GM12865 (cell line): ENCODE measurements at regions not wholly inside any gene's neighbourhood (a gene's known extent, or its start where the extent isn't known, plus 50 kb on each side); places are given as distances from the start of the nearest gene placed in this dataset.
"Not testable (repeated sequence)": the region's sequence is repeated elsewhere in the genome, so short reads cannot be mapped to it uniquely, and the experiment has no call there.

Experiments used
- DNase-seq: peaks from one replicate; pipeline ENCODE4 v3.0.0; 2010; ENCODE audit warnings: low read depth
- H3K4me3 ChIP-seq: 2 replicates; pipeline ENCODE4 v1.5.1; 2011; ENCODE audit warnings: mild to moderate bottlenecking, low read depth, low read length, control low read depth
- TF ChIP-seq, protein P1 (sequence below): IDR thresholded peaks from 2 replicates; pipeline ENCODE4 v1.5.1; 2011; ENCODE audit warnings: low read length, control low read depth, low read depth, inconsistent platforms; ENCODE audit not compliant: insufficient read depth; ENCODE audit errors: missing control alignments

DNA sequence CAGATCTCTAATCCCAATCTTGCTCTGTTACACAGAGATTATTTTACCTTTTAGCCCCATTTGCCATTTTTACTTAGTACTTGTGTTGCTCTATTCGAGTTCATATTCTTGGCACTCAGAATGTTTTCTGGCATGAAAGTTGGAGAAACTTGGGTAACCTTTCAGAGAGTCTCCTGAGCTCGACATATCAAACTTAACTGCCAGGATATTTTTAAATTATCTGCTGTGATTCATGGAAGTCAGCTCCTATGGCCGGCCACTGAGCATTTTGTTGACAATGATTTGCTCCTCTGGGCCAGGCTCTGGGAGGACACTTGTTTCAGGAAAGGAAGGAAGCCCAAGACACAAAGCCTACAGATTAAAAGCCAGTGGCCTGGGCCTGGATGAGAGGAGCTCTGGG is 396.7 kb downstream of the TNS3 start:
- TF ChIP-seq, protein P1, sequence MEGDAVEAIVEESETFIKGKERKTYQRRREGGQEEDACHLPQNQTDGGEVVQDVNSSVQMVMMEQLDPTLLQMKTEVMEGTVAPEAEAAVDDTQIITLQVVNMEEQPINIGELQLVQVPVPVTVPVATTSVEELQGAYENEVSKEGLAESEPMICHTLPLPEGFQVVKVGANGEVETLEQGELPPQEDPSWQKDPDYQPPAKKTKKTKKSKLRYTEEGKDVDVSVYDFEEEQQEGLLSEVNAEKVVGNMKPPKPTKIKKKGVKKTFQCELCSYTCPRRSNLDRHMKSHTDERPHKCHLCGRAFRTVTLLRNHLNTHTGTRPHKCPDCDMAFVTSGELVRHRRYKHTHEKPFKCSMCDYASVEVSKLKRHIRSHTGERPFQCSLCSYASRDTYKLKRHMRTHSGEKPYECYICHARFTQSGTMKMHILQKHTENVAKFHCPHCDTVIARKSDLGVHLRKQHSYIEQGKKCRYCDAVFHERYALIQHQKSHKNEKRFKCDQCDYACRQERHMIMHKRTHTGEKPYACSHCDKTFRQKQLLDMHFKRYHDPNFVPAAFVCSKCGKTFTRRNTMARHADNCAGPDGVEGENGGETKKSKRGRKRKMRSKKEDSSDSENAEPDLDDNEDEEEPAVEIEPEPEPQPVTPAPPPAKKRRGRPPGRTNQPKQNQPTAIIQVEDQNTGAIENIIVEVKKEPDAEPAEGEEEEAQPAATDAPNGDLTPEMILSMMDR = no peak
- no peak for DNase-seq
- H3K4me3 ChIP-seq = no peak overlapping the region

DNA sequence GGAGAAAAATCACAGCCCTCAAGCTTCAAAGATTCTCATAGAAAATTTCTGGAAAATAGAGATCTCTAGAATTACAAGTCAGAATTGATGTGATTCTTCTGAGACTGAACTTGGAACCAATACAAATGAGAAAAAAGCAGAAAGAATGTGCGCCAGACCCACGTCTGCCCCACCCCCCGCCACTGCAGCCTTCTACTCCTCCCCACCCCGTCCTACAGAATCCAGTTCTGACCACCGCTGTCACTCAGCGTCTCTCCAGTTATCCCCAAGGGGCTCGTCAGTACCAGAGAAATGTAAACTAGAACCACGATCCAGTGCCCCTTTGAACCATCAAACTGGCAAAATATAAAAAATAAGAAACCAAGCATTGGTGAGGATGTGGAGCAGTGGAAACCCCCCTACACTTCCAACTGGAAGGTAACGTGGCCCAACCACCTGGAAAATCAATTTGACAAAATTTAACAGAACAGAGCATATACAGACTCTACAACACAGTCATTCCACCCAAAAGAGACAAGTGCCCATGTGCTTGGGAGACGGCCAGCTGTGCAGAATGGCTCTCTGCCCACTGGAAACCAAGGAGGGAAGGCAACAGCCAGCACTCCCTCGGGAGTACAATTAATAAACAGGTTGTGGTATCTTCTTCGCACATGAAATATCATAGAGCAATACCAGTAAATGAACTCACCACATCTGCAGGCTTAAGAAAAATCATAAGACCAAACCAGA is 397.9 kb downstream of the TNS3 start:
- H3K4me3 ChIP-seq = no peak overlapping the region
- no peak for DNase-seq
- TF ChIP-seq, protein P1 = no peak

DNA sequence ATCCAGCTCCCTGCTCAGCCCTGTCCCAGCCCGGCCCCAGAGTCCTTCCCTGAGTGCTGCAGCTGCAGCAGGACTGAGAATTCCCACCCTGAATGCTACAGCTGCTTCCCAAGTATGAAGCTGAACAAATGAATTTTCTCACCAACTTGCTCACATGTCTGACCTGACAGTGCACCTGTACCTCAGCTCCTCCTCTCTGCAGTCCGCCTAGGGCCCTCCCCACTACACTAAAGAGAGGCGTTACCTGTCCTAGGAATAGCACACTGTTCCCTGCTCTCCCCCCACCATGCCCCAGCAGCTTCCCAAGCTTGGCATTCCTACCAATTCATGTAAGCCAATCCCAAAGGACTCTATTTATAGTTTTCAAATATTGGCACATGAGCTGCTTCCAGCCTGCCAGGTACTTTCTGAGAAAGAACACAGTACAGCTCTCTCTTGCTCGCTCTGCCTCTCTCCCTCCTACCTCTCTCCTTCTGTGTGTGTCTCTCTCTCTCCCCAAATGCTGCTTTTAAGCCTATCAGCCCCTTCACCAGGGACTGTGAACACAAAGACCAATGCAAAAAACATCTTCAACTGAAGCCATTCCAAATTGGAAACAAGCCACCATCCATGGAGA is 400.1 kb downstream of the TNS3 start:
- no peak overlapping the region for H3K4me3 ChIP-seq
- DNase-seq = no peak
- TF ChIP-seq, protein P1 = no peak

DNA sequence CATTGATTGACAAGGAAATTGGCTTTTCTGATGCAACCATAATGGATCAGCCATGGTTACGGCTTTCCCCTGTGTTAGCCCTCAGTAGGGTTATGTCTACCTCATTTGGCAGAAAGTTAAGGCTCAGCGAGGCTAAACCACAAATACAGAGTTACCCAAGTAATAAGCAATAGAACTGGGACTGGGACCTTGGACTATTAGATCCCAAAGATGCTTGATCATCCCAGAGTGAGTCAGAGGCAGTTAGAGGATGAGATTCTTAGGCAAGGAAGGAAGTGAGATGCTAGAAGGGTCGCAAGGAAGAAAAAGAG is 401.4 kb downstream of the TNS3 start:
- DNase-seq = no peak
- TF ChIP-seq, protein P1 = no peak
- no peak overlapping the region for H3K4me3 ChIP-seq

DNA sequence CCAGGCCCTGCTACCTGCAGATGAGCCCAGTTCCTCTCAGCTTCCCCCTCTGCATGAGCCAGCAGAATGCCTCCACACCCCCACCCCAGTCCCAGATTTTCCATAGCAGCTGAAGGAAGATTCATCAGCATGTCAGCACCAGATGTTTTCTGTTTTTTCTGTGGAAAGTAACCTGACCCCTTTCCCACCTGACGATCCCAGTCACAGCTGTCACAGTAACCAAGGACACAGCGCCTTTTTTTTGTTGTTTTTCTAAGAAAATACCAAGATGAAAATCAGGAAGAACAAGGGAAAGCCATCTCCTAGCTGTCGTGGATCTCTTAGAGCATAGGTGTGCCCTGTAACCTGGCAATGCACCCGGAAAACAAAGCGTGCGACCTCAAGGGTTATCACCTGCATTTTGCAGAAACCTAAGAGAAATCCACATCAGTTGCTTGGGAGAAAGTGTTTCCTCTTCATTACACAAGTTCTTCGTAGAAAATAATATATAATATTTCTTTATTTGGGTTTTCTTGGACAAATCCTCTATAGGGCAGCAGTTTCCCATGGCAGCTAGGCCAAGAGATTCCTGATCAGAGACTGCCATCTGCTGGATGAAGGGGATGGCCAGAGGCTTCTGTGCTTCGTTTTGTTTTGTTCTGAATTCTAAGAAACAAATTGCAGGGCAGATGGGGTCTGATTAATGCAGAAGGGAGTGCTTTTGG is 401.9 kb downstream of the TNS3 start:
- no peak overlapping the region for H3K4me3 ChIP-seq
- TF ChIP-seq, protein P1 = peak; percentile 67
- peak; percentile 45 for DNase-seq

DNA sequence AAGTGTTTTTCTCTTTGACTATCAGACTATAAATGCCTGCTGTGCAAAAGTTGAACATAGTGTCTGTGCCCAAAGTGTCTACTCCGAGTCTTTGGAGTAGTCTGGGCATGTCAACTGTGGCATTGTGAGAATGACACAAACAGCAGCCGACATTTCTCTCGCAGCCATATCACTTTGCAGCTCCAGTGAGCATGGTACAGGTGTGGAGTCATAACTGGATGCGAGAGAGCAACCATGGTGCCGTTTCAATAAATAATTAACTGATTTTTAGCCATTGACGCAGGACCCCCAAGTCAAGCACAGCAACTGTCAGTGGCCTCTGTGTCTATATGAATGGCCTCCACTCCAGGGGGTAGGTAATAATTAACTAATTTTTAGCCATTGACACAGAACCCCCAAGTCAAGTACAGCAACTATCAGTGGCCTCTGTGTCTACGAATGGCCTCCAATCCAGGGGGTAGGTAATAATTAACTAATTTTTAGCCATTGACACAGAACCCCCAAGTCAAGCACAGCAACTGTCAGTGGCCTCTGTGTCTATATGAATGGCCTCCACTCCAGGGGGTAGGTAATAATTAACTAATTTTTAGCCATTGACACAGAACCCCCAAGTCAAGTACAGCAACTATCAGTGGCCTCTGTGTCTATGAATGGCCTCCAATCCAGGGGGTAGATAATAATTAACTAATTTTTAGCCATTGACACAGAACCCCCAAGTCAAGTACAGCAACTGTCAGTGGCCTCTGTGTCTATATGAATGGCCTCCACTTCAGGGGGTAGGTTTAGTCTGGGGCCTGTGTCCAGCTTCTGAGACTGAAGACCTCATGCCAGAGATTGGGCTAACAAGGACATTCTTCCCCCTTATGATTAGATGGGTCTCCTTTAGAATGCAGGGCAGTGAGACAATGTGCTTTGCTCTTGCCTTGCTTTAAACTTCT is 409.0 kb downstream of the TNS3 start:
- H3K4me3 ChIP-seq, DNase-seq: not testable (repeated sequence)

DNA sequence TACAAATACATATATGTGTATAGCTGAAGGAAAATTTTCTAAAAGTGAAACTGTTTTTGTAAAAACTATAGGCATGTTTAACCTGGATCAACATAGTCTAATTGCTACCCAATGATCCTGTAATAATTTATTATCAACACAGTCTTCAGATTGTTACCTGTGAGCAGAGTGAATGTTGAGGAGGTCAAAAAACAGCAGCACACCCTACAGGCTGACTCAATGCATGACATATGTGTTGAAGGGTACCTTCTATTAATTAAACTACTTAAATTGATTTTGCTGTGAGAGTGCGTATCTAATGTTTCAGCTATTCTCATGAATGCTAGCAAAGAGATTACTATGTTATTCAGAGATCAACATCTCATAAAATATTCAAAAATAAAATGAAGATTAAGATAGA is 411.4 kb downstream of the TNS3 start:
- DNase-seq = no peak
- TF ChIP-seq, protein P1 = no peak
- no peak overlapping the region for H3K4me3 ChIP-seq
